NCI-H1436 (cell line): ENCODE measurements at regions not wholly inside any gene's neighbourhood (a gene's known extent, or its start where the extent isn't known, plus 50 kb on each side); places are given as distances from the start of the nearest gene placed in this dataset.
"Not testable (repeated sequence)": the region's sequence is repeated elsewhere in the genome, so short reads cannot be mapped to it uniquely, and the experiment has no call there.

Source experiments
- DNase-seq: peaks from one replicate; lab custom pipeline; 2025; lab: John Stamatoyannopoulos, UW

- DNase-seq, result no peak
Measured at GRCh38 chr12:18849080-18849479, 111.2 kb downstream of the CAPZA3 start.

DNA sequence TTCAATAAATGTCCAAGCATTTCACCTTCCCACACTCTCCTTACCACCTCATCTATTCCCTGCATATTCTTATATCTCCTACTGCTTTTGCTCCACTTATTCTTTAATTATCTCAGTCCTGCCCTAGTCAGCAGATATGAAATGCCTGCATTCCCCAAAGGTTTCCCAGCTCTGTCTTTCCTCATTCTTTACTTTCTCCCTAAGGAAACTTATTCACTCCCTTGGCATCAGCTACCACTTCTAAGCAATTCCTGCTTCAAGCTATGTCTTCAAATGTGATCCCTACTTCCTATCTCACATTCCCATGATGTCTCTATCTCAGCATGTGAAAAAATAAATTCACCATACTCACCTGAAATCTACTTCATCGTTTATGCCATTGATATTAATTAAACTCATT is 111.8 kb downstream of the CAPZA3 start:
- DNase-seq, result no peak

- no peak for DNase-seq
Measured at GRCh38 chr12:18850752-18851151, 112.8 kb downstream of the CAPZA3 start.

GRCh38 chr12:18851271-18851670 is 113.4 kb downstream of the CAPZA3 start:
- DNase-seq, result no peak

GRCh38 chr12:18853570-18854366 is 115.8 kb downstream of the CAPZA3 start:
- no peak for DNase-seq

DNA sequence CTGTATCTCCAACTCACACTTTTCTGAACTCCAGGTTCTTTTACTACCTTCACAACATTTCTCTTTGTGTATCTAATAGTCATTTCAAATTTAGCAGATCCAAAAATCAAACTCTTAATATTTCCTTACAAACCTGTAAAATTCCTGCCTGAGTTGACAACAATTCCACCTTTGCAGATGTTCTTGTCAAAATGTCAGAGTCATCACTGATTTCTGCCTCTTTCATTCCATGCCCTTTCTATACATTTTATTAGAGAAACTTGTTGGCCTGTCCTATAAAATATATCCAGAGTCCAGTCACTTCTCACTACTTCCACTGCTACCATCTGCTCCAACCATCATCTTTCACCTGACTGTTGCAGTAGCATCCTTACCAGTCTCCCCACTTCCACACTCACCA is 119.7 kb downstream of the CAPZA3 start:
- DNase-seq, result no peak

DNA sequence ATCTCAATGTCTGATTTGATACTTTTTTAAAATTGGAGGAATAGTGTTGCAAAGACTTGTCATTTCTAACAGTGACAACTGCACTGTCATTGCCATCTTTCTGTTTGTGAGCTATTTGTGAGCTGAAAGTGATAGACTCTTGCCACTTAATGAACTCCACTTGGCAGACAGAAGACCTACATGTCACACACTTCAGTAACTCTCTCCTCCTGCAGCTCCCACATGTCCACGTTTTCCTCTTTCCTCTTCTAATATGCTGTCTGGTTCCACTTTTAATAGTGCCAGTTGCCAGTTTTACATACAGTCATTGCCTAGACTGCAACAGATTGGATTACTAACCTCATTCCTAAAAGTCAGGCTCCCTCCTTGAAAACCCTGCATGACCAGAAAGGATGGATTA is 121.5 kb downstream of the CAPZA3 start:
- no peak for DNase-seq

- DNase-seq, result no peak
Measured at GRCh38 chr12:18861287-18861858, 123.5 kb downstream of the CAPZA3 start.

DNA sequence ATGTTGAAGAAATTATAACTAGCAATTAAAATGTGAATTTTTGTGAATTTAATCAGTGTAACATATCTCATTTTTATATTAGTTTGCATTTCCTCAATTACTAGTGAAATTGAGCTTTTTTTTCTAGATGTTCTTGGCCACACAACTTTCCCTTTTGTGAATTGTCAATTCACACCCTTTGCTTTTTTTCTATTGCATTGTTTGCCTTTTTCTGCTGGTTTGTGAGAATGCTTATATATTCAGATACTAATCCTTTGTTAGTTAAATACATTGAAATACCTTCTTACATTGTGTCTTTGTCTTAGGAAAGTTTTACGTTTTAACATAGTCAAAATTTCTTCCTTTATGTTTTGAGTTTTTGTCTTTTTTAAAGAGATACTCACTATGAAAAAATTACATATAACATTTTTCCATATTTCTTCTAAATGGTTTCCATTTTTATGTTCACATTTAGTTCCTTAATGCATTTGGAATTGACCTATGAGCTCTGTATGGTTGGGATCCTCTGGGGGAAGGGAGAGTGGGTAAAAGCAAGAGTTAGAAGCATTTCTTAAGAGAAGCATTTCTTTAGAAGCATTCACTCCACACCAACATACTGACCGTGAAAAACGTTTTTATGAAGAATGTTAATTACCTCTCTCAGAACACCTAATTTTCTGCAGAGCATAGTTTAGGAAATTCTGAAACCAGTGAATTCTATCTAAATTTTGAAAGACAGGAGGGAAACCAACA is 126.0 kb downstream of the CAPZA3 start:
- no peak for DNase-seq

DNA sequence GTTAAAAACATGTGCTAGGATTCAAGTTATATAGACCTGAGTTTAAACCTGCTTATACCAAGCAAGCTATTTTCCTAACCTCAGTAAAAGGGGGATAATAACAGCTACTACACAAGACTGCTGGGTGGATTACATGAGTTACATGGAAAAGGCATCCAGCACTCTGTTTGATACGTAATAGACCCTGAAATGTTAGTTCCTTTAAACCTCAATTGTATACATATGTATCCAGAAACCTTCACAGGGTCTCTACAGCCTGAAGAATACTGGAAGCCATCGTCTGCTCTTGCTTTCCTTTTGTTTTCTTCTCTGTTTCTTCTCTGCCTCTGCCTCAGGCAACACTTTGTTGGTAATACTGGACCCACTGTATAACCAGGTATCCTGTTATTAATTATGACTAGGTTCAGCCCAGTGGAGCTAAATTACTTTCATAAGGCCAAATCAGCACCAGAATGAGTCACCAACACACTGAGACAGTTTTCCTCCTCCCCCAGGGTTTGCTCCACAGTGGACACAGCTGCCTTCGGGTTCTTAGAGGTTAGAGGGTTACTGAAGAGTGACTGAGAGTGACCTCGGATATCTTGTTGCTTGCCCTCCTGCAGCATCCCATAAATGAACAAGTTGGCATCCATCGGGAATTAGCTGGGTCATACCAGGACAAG is 127.1 kb downstream of the CAPZA3 start:
- DNase-seq, result no peak

- no peak for DNase-seq
Measured at GRCh38 chr12:18868717-18869116, 130.8 kb downstream of the CAPZA3 start.

DNA sequence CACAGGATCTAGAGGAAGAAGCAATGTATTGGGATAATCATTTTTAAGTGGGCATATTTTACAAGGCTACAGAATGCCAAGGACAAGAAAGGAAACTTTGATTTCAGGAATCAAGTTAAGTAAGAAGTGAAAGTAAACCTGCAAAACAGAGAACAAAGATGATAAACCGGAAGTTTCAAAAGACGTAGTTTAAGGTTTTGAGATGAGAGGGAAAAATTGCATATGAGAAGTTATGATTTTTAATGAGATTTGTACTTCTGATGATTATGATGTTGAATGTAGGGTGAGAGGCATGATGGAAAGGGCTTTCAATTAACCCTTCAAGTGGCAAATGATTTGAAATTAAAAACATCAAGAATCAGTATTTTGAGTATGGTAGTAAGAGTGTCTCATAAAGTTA is 134.9 kb downstream of the CAPZA3 start:
- no peak for DNase-seq

GRCh38 chr12:18878676-18879180 is 140.8 kb downstream of the CAPZA3 start:
- no peak for DNase-seq

DNA sequence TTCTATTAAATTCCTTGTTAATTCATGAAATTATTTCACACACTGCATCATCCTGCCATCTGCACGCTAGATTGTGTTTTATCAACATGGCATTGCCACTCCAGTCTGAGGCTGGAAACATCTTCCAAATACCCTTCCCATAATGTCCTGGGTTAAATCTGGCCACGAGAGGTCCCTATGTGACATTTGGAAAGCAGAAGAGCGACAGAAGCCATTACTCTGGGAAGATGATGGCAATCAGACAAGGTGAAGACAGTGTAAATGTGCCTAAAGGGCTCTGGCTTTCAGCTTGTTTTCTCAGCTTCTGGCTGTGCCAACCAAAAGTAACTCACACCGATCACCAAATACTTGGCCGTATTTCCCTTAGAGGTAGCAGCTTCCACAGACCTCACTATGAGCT is 144.8 kb downstream of the CAPZA3 start:
- DNase-seq, result no peak

GRCh38 chr12:18886962-18887361 is 149.0 kb downstream of the CAPZA3 start:
- no peak for DNase-seq

GRCh38 chr12:18887368-18887767 is 149.4 kb downstream of the CAPZA3 start:
- DNase-seq, result no peak

DNA sequence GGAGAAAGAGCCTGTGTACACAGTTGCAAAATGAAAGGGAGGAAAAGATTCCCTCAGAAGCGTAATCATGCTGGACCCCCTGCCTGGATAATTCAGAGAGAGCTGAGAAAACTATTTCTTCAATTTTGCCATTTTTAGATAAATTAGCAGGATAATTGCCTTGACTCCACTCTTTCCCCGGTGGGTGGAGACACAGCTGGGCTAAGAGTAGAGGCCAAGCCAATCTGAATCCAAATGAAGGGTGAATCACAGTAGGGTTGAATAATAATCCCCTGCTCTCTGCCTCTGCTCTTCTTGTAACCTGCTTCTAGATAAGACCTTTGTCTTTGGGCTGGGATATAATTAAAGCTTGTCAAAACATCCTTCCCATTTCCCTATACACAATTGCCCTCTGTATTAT is 150.1 kb downstream of the CAPZA3 start:
- DNase-seq, result no peak

- not testable (repeated sequence) for DNase-seq
Measured at GRCh38 chr12:18890621-18891020, 152.7 kb downstream of the CAPZA3 start.

DNA sequence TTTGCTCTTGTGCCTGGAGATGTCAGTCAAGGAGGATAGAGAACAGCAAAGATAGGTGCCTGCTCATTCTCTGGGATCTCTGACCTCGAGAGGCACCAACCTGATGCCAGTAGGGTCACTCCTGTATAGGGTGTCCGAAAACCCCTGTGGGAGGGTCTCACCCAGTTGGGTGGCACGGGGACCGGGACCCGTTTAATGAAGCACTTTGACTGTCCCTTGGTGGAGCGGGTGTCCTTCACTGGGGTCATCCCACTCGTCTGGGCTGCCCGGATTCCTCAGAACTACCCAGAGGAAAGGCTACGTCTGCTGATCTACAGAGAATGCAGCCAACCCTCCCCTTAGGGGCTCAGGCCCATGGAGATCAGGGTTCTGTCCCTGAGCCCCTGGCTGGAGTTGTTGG is 157.6 kb downstream of the CAPZA3 start:
- no peak for DNase-seq

DNA sequence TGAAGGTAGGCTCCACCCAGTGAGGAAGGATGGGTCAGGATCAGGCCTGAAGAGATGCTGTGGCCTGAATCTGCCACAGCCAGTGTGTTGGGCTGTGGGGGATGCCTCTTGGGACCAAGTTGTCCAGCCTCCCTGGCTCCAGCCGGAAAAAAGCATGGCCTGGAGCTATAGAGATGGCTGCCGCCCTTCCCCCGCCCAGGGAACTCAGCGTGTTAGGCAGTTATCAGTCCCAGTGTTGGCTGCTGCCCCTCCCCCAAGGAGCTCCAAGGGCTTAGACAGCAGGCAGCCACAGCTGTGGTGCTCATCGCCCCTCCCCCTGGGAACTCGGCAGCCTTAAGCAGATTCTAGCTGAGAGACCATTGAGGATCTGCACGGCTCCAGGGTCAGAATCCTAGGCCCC is 158.0 kb downstream of the CAPZA3 start:
- DNase-seq, result no peak

DNA sequence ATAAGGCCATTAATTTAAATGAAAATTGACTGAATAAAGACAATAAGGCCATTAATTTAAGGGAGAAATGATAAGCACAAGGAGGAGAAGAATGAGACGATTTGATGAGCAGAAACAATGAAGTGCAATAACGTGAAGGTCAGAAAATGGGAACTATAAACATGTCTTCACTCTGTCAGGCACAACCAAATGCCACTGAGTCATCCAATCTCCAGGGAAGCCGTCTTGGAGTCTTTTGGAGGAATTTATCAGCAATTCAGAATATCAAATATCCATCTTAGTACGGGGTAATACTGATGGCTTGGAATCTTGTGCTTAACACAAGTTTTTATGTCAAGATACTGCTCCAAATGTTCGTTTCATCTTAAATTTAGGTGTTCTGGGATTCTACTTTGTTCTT is 159.9 kb downstream of the CAPZA3 start:
- DNase-seq, result no peak

DNA sequence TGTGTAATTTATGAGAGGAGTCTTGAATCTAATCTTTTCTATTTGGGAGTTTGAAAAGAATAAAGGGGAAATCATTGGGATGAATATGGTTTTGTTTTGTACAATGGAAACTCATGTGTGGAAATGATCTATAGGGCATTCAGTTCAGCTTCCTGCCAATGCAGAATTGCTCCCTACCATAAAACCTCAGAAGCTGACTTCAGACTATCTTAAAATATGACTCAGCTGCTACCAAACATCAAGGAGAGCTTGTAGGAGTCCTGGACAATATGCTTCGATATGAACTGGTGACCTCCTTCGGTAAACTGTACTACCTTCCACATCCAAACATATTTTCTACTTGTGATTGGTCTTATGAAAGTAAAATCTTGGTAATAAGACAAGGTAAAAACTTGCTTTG is 160.6 kb downstream of the CAPZA3 start:
- DNase-seq, result no peak

- DNase-seq, result no peak
Measured at GRCh38 chr12:18899162-18899561, 161.2 kb downstream of the CAPZA3 start.
